GM12865 (cell line): ENCODE measurements at regions not wholly inside any gene's neighbourhood (a gene's known extent, or its start where the extent isn't known, plus 50 kb on each side); places are given as distances from the start of the nearest gene placed in this dataset.

Source experiments
- DNase-seq: peaks from one replicate; pipeline ENCODE4 v3.0.0; 2010; ENCODE audit warnings: low read depth
- H3K4me3 ChIP-seq: 2 replicates; pipeline ENCODE4 v1.5.1; 2011; ENCODE audit warnings: mild to moderate bottlenecking, low read depth, low read length, control low read depth
- TF ChIP-seq, protein P1 (sequence below): IDR thresholded peaks from 2 replicates; pipeline ENCODE4 v1.5.1; 2011; ENCODE audit warnings: low read length, control low read depth, low read depth, inconsistent platforms; ENCODE audit not compliant: insufficient read depth; ENCODE audit errors: missing control alignments

- TF ChIP-seq, protein P1, sequence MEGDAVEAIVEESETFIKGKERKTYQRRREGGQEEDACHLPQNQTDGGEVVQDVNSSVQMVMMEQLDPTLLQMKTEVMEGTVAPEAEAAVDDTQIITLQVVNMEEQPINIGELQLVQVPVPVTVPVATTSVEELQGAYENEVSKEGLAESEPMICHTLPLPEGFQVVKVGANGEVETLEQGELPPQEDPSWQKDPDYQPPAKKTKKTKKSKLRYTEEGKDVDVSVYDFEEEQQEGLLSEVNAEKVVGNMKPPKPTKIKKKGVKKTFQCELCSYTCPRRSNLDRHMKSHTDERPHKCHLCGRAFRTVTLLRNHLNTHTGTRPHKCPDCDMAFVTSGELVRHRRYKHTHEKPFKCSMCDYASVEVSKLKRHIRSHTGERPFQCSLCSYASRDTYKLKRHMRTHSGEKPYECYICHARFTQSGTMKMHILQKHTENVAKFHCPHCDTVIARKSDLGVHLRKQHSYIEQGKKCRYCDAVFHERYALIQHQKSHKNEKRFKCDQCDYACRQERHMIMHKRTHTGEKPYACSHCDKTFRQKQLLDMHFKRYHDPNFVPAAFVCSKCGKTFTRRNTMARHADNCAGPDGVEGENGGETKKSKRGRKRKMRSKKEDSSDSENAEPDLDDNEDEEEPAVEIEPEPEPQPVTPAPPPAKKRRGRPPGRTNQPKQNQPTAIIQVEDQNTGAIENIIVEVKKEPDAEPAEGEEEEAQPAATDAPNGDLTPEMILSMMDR: peak; percentile 55
- DNase-seq: peak; percentile 66
- no peak overlapping the region for H3K4me3 ChIP-seq
Observed at GRCh38 chr12:116687888-116688287, 50.0 kb downstream of the SPRING1 start.

- TF ChIP-seq, protein P1: no peak
- DNase-seq: no peak
- H3K4me3 ChIP-seq: no peak overlapping the region
Observed at GRCh38 chr12:116684891-116685290, 53.0 kb downstream of the SPRING1 start.

DNA sequence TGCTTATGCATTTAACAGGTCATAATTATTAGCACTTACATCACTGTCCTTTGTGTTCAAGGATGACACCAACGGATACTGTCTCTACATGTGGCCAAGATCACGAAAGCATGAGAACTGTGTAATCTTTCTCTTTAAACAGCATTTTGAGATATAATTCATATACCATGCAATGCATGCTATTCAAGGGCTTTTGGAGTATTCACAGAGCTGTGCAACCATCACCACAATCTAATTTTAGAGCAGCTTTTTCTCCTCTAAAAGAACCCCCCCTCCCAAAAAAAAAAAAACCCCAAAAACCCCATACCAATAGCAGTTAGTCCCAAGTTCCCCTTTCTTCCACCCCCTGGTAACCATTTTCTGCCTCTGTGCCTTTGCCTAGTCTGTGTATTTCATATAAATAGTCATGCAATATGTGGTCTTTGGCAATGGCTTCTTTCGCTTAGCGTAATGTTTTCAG lies 60.6 kb downstream of the SPRING1 start:
- TF ChIP-seq, protein P1: no peak
- DNase-seq: peak; percentile 61
- no peak overlapping the region for H3K4me3 ChIP-seq

DNA sequence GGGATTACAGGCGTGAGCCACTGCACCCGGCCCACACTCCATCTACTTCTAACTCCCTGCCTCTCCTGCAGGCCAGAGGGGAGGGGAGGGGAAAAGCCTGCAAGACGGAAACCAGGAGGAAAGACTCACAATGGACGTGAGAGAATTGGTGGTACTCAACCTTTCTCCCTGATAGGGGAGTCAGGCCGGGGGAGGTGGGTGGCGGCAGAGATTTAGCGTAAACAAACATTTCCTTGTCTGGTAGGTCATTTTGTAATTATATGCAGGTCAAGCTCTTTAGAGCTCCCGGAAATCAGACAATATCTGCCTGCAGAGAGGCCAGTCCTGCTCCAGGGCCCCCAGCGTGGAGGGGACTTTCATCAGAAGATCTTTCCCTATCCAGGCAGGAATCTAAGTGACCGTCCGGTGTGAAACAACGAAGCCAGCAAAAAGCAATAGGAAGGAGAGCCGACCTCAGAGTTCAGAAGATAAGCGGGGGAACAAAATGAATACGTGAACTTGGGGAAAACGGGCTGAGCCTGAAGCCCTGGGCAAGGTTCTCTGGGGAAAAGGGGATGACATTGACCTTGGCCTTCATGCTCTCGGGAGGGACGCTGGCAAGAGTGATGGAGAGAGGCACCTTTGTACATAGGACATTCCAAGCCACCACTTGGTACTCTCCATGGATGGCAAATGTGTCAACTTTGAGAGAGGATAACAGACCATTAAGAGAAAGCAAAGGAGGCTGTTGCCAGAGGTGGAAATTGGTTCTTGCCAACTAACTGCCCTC lies 62.3 kb downstream of the SPRING1 start:
- DNase-seq: no peak
- TF ChIP-seq, protein P1: no peak
- H3K4me3 ChIP-seq: no peak overlapping the region

- no peak for DNase-seq
- H3K4me3 ChIP-seq: no peak overlapping the region
- TF ChIP-seq, protein P1: no peak
Observed at GRCh38 chr12:116674643-116675183, 63.2 kb downstream of the SPRING1 start.

GRCh38 chr12:116673681-116674111 lies 64.2 kb downstream of the SPRING1 start:
- no peak overlapping the region; the same call in 1 of the 2 replicates for H3K4me3 ChIP-seq

More at GRCh38 chr12:116673681-116674111, 64.2 kb downstream of the SPRING1 start:
- DNase-seq: peak; percentile 24
- TF ChIP-seq, protein P1: no peak
